SJSA1 (cell line): ENCODE measurements at regions not wholly inside any gene's neighbourhood (a gene's known extent, or its start where the extent isn't known, plus 50 kb on each side); places are given as distances from the start of the nearest gene placed in this dataset.

Experiments
- DNase-seq, 2 experiments: peaks; one replicate each; pipeline ENCODE4 v3.0.0-alpha.2; 2015 to 2020; ENCODE audit warnings: low spot score in 2 of 2, low read depth in 1 of 2
- H3K27ac ChIP-seq: fragments of 250-450 bp; sonication (Bioruptor Pico); 2 replicates; pipeline ENCODE4 v1.5.1; 2020; ENCODE audit warnings: mild to moderate bottlenecking, moderate library complexity
- H3K27me3 ChIP-seq: fragments of 250-450 bp; sonication (Bioruptor Pico); replicated peaks from 2 replicates; pipeline ENCODE4 v1.5.1; 2020; ENCODE audit warnings: mild to moderate bottlenecking, moderate library complexity
- H3K36me3 ChIP-seq: fragments of 250-450 bp; sonication (Bioruptor Pico); 2 replicates; pipeline ENCODE4 v1.5.1; 2020; ENCODE audit warnings: mild to moderate bottlenecking
- H3K4me1 ChIP-seq: fragments of 250-450 bp; sonication (Bioruptor Pico); replicated peaks from 2 replicates; pipeline ENCODE4 v1.6.1; 2021; ENCODE audit warnings: mild to moderate bottlenecking
- H3K4me3 ChIP-seq: fragments of 250-450 bp; sonication (Bioruptor Pico); 2 replicates; pipeline ENCODE4 v1.5.1; 2020; ENCODE audit warnings: mild to moderate bottlenecking
- H3K9me3 ChIP-seq: fragments of 250-450 bp; sonication (Bioruptor Pico); replicated peaks from 2 replicates; pipeline ENCODE4 v1.5.1; 2020; ENCODE audit warnings: mild to moderate bottlenecking

- Histone ChIP-seq H3K27me3 (peaks cover 4% of the 10 kb centered on the region; the same call in 1 of the 2 replicates), H3K36me3 (no peaks in the 10 kb centered on the region), H3K4me3 (no peak overlapping the region), H3K9me3 (no peaks in the 10 kb centered on the region), H3K27ac (no peak overlapping the region), H3K4me1 (no peaks in the 10 kb centered on the region)
- DNase-seq = no peak
Observed at GRCh38 chr7:121766676-121767075, 106.3 kb upstream of the PTPRZ1 start.

DNA sequence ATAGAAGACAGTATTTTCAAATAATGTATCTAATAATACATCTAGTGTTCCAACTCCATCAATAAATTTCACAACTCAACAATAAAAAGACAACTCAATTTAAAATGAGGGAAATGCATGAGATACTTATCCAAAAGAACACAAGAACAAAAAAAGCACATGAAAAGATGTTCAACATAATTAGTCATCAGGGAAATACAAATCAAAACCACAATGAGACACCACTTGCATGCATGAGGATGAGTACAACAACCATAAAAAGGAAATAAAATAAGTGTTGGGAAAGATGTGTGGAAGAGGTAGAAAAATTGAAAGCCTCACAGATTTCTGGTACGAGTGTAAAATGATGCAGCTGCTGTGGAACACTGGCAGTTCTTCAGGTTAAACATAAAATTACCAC, 111.6 kb upstream of the PTPRZ1 start:
- Histone ChIP-seq H3K4me1 (no peaks in the 10 kb centered on the region), H3K4me3 (no peak overlapping the region), H3K27ac (no peak overlapping the region), H3K9me3 (no peaks in the 10 kb centered on the region), H3K27me3 (peaks cover 4% of the 10 kb centered on the region), H3K36me3 (no peaks in the 10 kb centered on the region)
- no peak for DNase-seq

DNA sequence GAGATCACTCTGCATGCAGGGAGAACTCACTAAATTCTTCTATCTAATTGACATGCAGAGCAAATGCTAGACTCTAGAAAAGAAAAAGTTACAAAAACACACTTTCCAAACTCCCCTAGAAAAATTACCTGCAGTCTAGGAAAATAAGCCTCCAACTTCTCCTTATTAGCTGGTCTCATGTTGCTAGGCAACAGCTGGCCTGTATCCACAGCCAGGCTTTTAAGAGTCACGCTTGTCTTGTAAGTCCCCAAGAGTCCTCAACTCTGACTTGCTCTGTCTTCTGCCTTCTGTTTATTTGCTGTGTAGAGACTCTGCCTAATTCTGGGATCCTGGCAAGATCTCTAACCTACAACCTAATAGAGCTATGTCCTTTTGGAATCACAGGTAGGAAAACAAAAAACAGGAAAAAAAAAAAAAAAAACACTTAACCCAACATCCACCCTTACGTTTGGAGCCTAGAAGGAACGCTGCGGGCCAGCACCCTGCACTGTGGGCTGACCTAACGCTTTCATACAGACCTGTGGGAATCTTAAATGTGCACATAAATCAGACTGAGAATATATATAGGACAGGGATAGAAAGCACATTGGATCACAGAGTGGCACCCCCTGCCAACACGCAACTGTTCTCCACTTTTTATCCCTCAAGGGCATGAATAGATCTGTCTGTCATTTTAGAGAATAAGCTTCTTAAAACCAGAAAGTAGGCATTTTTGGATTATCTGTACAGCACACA, 117.0 kb upstream of the PTPRZ1 start:
- DNase-seq = no peak
- Histone ChIP-seq H3K27me3 (peaks cover 12% of the 10 kb centered on the region), H3K4me1 (no peaks in the 10 kb centered on the region), H3K27ac (no peak overlapping the region), H3K9me3 (no peaks in the 10 kb centered on the region), H3K36me3 (no peaks in the 10 kb centered on the region), H3K4me3 (no peak overlapping the region)

GRCh38 chr7:121755286-121755685, 117.7 kb upstream of the PTPRZ1 start:
- no peak for DNase-seq
- Histone ChIP-seq H3K36me3 (no peaks in the 10 kb centered on the region), H3K4me1 (no peaks in the 10 kb centered on the region), H3K27ac (no peak overlapping the region), H3K27me3 (peaks cover 12% of the 10 kb centered on the region), H3K4me3 (no peak overlapping the region), H3K9me3 (no peaks in the 10 kb centered on the region)

DNA sequence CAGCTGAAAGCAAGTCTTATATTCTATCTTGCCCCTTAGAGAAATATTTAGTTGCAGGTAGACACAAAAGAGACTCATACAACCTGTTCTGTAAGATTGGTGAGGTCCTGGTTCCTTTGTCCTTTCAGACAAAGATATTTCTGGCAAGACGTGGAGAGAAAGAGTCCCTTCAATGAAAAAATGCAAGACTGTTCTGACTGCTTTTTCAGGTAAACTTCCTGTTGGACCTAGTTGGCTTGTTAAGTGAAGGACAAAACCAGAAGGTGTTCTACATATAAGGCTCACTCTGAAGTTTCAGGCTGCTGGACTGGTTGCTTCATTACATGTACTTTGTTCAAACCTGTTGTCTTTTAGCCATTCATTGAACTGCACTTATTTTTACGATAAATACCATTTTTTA, 119.0 kb upstream of the PTPRZ1 start:
- Histone ChIP-seq H3K36me3 (no peaks in the 10 kb centered on the region), H3K27ac (no peak overlapping the region), H3K4me1 (no peaks in the 10 kb centered on the region), H3K9me3 (no peaks in the 10 kb centered on the region), H3K27me3 (peaks cover 12% of the 10 kb centered on the region), H3K4me3 (no peak overlapping the region)
- no peak for DNase-seq

DNA sequence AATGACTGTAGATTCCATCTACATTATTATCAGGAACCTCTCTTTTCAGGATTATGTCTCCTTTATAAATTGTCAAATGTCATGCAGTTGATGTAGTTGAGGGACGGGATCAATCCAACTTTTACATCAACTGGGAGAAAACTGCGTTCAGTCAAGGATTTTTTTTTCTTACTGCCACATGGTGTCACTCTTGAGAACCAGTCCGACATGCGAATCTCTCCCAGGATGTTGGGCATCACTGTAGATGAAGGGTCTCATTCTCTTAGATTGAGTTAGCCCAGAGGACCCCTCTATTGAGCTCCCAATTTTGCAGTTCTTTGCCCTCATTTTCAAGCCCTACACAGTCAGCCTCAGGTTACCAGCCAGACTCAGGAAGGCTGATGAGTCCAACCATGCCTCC, 120.3 kb upstream of the PTPRZ1 start:
- no peak overlapping the region for H3K4me3 ChIP-seq
- H3K4me1 ChIP-seq = no peaks in the 10 kb centered on the region
- peaks cover 12% of the 10 kb centered on the region for H3K27me3 ChIP-seq
- no peaks in the 10 kb centered on the region for H3K36me3 ChIP-seq
- no peak for DNase-seq
- H3K9me3 ChIP-seq = no peaks in the 10 kb centered on the region
- H3K27ac ChIP-seq = no peak overlapping the region

DNA sequence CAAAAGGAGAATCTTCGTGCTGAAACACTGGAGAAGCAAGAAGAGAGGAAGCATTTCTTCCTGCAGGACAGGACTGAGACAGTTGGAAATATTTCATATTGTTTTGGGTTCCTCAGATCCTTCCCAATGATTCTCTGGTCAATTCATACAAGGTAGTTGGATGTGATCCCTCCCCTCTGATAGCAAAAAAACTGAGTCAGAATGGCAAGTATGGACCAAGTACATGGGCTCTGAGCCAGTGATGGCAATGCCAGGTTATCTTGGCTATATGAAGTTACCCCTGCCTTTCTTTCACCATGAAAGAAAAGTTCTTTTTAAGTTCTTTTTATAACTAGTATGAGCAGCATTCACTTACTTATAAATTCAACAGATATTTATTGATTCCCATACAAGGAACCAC, 124.4 kb upstream of the PTPRZ1 start:
- H3K4me1 ChIP-seq = no peaks in the 10 kb centered on the region
- H3K9me3 ChIP-seq = no peaks in the 10 kb centered on the region
- peaks cover 19% of the 10 kb centered on the region for H3K27me3 ChIP-seq
- H3K27ac ChIP-seq = no peak overlapping the region
- no peak for DNase-seq
- no peaks in the 10 kb centered on the region for H3K36me3 ChIP-seq
- no peak overlapping the region for H3K4me3 ChIP-seq

GRCh38 chr7:121745856-121746255, 127.1 kb upstream of the PTPRZ1 start:
- DNase-seq = no peak
- Histone ChIP-seq H3K9me3 (no peaks in the 10 kb centered on the region), H3K27me3 (peaks cover 7% of the 10 kb centered on the region; the same call in 1 of the 2 replicates), H3K4me3 (no peak overlapping the region), H3K4me1 (no peaks in the 10 kb centered on the region), H3K27ac (no peak overlapping the region), H3K36me3 (no peaks in the 10 kb centered on the region)

- Histone ChIP-seq H3K36me3 (no peaks in the 10 kb centered on the region), H3K27me3 (peaks cover 7% of the 10 kb centered on the region; the same call in 1 of the 2 replicates), H3K4me3 (no peak overlapping the region), H3K27ac (no peak overlapping the region), H3K4me1 (no peaks in the 10 kb centered on the region), H3K9me3 (no peaks in the 10 kb centered on the region)
- no peak for DNase-seq
Observed at GRCh38 chr7:121744877-121745276, 128.1 kb upstream of the PTPRZ1 start.

DNA sequence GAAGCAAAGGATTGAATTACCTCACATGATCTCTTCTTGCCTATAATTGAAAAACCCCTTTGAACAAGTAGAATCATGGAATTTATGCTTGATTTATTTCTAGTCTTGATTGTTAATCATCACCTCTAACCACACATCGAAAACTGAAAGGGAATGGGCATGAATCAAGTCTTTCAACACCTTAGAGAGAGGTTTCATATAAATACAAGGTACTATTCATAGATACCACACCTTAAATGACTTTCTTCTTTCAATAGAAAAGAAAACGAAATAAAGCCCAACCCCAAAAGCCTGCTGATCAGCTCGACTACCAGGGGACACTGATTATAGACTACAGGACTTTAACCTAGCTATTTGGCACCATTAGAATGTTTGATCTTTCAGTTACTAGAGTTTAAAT, 128.6 kb upstream of the PTPRZ1 start:
- H3K4me1 ChIP-seq = no peaks in the 10 kb centered on the region
- DNase-seq = no peak

DNA sequence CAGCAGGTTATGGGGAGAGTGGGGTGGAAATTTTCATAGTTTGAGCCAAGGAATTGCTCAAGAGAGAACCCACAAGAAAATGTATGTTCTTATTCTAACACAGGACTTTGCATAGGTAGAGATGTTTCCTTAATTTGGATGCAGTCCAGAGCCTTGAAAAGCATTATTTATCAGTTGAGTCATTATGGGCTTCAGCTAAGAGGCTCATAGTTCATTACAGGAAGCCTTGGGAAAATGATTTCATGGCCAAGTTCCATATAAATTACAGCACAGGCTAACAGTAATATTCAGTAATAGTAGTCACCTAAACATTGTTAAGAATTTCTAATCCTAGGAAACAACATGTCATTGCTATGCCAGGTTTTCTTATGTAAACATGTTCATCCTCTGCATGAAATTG, 131.1 kb upstream of the PTPRZ1 start:
- Histone ChIP-seq H3K27ac (no peak overlapping the region), H3K4me3 (no peak overlapping the region), H3K9me3 (no peaks in the 10 kb centered on the region), H3K36me3 (no peaks in the 10 kb centered on the region), H3K4me1 (no peaks in the 10 kb centered on the region), H3K27me3 (0 out of 2 replicates have a peak, but pooled peaks cover 7% of the 10 kb centered on the region)
- DNase-seq = no peak

More for the DNA sequence above, 128.6 kb upstream of the PTPRZ1 start:
- no peaks in the 10 kb centered on the region for H3K36me3 ChIP-seq
- no peak overlapping the region for H3K4me3 ChIP-seq
- peaks cover 7% of the 10 kb centered on the region; the same call in 1 of the 2 replicates for H3K27me3 ChIP-seq
- H3K9me3 ChIP-seq = no peaks in the 10 kb centered on the region
- no peak overlapping the region for H3K27ac ChIP-seq

- no peaks in the 10 kb centered on the region for H3K4me1 ChIP-seq
Observed at GRCh38 chr7:121739465-121739864, 133.5 kb upstream of the PTPRZ1 start.

DNA sequence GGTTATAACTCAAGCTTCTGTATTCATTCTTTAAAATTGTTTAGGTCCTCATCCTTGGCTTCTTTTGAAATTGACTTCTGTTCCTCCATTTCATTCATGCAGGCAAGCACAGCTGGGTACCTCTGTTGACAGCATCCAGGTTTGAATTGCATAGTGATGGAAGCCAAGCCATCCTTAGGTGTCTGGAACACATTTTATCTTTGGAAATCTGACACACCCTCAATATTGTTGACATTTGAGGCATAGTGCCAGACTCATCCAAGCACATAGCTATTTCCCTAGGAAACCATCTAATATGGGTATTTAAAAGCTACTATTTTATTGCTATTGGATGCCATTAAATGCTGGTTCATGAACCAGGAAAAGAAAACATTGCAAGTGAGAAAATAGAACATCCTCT, 142.1 kb upstream of the PTPRZ1 start:
- DNase-seq = no peak
- Histone ChIP-seq H3K27me3 (no peaks in the 10 kb centered on the region), H3K36me3 (no peaks in the 10 kb centered on the region), H3K4me1 (no peaks in the 10 kb centered on the region), H3K27ac (no peak overlapping the region), H3K9me3 (no peaks in the 10 kb centered on the region), H3K4me3 (no peak overlapping the region)

More at GRCh38 chr7:121739465-121739864, 133.5 kb upstream of the PTPRZ1 start:
- Histone ChIP-seq H3K4me3 (no peak overlapping the region), H3K9me3 (no peaks in the 10 kb centered on the region), H3K27ac (no peak overlapping the region), H3K36me3 (no peaks in the 10 kb centered on the region), H3K27me3 (0 out of 2 replicates have a peak, but pooled peaks cover under 1% of the 10 kb centered on the region)
- DNase-seq = no peak

- no peaks in the 10 kb centered on the region for H3K36me3 ChIP-seq
- no peaks in the 10 kb centered on the region for H3K4me1 ChIP-seq
- no peak for DNase-seq
- no peaks in the 10 kb centered on the region for H3K9me3 ChIP-seq
- no peak overlapping the region for H3K27ac ChIP-seq
- no peaks in the 10 kb centered on the region for H3K27me3 ChIP-seq
- no peak overlapping the region for H3K4me3 ChIP-seq
Observed at GRCh38 chr7:121714559-121715303, 158.2 kb upstream of the PTPRZ1 start.
